GM18909 (cell line): ENCODE measurements at regions not wholly inside any gene's neighbourhood (a gene's known extent, or its start where the extent isn't known, plus 50 kb on each side); places are given as distances from the start of the nearest gene placed in this dataset.

Experiments
- ATAC-seq: cut with Tn5 transposase; IDR thresholded peaks from one replicate; pipeline ENCODE4 v1.9.1; 2021; ENCODE audit warnings: mild to moderate bottlenecking; ENCODE audit not compliant: unreplicated experiment, poor library complexity

GRCh38 chr11:11022125-11022730 is 164.4 kb upstream of the ZBED5 start:
- ATAC-seq = no peak

GRCh38 chr11:11021563-11021962 is 163.7 kb upstream of the ZBED5 start:
- ATAC-seq = no peak

GRCh38 chr11:11020747-11021149 is 162.9 kb upstream of the ZBED5 start:
- ATAC-seq = no peak

- ATAC-seq = no peak
Observed at GRCh38 chr11:11020219-11020726, 162.4 kb upstream of the ZBED5 start.

- no peak for ATAC-seq
Observed at GRCh38 chr11:11016943-11017342, 159.1 kb upstream of the ZBED5 start.

- ATAC-seq = no peak
Observed at GRCh38 chr11:11016068-11016467, 158.2 kb upstream of the ZBED5 start.

GRCh38 chr11:11011617-11012016 is 153.8 kb upstream of the ZBED5 start:
- ATAC-seq = no peak

GRCh38 chr11:11010624-11011127 is 152.8 kb upstream of the ZBED5 start:
- no peak for ATAC-seq

- ATAC-seq = no peak
Observed at GRCh38 chr11:11009179-11009578, 151.3 kb upstream of the ZBED5 start.

- ATAC-seq = no peak
Observed at GRCh38 chr11:11004069-11004468, 146.2 kb upstream of the ZBED5 start.

- ATAC-seq = no peak
Observed at GRCh38 chr11:11003226-11003625, 145.4 kb upstream of the ZBED5 start.

- ATAC-seq = no peak
Observed at GRCh38 chr11:11000579-11001283, 142.9 kb upstream of the ZBED5 start.

GRCh38 chr11:10998674-10999073 is 140.8 kb upstream of the ZBED5 start:
- no peak for ATAC-seq

- no peak for ATAC-seq
Observed at GRCh38 chr11:10996678-10997077, 138.8 kb upstream of the ZBED5 start.

GRCh38 chr11:10993640-10994039 is 135.8 kb upstream of the ZBED5 start:
- ATAC-seq = no peak

GRCh38 chr11:10993186-10993585 is 135.3 kb upstream of the ZBED5 start:
- ATAC-seq = no peak

- ATAC-seq = no peak
Observed at GRCh38 chr11:10991393-10991792, 133.5 kb upstream of the ZBED5 start.

GRCh38 chr11:10990637-10991193 is 132.9 kb upstream of the ZBED5 start:
- ATAC-seq = no peak

GRCh38 chr11:10990160-10990559 is 132.3 kb upstream of the ZBED5 start:
- no peak for ATAC-seq

GRCh38 chr11:10986006-10986405 is 128.2 kb upstream of the ZBED5 start:
- no peak for ATAC-seq

- ATAC-seq = no peak
Observed at GRCh38 chr11:10984742-10985141, 126.9 kb upstream of the ZBED5 start.
